Activated T-helper 1 cell treated with anti-CD3 and anti-CD28 coated beads, Interleukin-12 subunit alpha, Interleukin-12 subunit beta, Interleukin-2, Interleukin-4 antibody, amounts not matched to agents 30 ng/mL and 10 ng/mL and 1 ng/mL, durations not matched to agents 14 hours and 24 hours and 36 hours (primary cell): ENCODE measurements at regions not wholly inside any gene's neighbourhood (a gene's known extent, or its start where the extent isn't known, plus 50 kb on each side); places are given as distances from the start of the nearest gene placed in this dataset.
"Not testable (repeated sequence)": the region's sequence is repeated elsewhere in the genome, so short reads cannot be mapped to it uniquely, and the experiment has no call there.

ENCODE experiments used
- DNase-seq: peaks from one replicate; pipeline ENCODE4 v3.0.0; 2021; ENCODE audit warnings: low spot score
- H3K27ac Mint-ChIP-seq: one replicate; pipeline ENCODE4 v1.8.0; 2021; ENCODE audit warnings: mild to moderate bottlenecking, mixed read lengths
- H3K27me3 Mint-ChIP-seq: one replicate; pipeline ENCODE4 v1.8.0; 2022; ENCODE audit warnings: mild to moderate bottlenecking, moderate library complexity, mixed read lengths; ENCODE audit not compliant: insufficient read depth
- H3K36me3 Mint-ChIP-seq: one replicate; pipeline ENCODE4 v1.8.0; 2021; ENCODE audit warnings: low read depth, mixed read lengths
- H3K4me1 Mint-ChIP-seq: one replicate; pipeline ENCODE4 v1.8.0; 2021; ENCODE audit warnings: low read depth, mixed read lengths
- H3K4me3 Mint-ChIP-seq: one replicate; pipeline ENCODE4 v1.8.0; 2021; ENCODE audit warnings: mild to moderate bottlenecking, moderate library complexity, mixed read lengths
- H3K9me3 Mint-ChIP-seq: one replicate; pipeline ENCODE4 v1.8.0; 2021; ENCODE audit warnings: mixed read lengths
- intact Hi-C: fragments of 100-400 bp; cut with micrococcal nuclease; formaldehyde crosslinking; loops from one replicate; pipeline ENCODE4 v1.15.1; 2024

DNA sequence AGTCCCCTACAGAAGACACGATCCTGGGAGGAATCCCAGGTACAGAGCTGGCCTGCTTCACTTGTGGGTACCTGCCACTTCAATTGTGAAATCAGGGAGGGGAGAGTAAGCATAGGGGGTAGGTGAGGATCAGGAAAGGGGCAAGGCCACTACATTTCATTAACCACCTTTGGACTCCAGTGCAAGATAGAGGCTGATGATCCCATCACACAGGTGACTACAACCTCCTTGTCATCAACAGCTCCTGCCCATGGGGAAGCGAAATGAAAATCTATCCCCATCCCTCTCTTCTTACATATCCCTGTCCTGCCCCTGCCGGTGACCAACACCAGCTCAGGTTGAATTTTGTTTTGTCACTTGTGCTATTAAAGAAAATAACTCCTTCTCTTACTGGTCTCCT lies 64.7 kb upstream of the VPREB1 start:
- H3K27me3 Mint-ChIP-seq, result peaks cover 24% of the 10 kb centered on the region
- no peak overlapping the region for H3K4me3 Mint-ChIP-seq
- intact Hi-C loops, result no loop called here
- no peaks in the 10 kb centered on the region for H3K9me3 Mint-ChIP-seq
- no peak for DNase-seq
- H3K4me1 Mint-ChIP-seq, result no peaks in the 10 kb centered on the region
- H3K27ac Mint-ChIP-seq, result no peak overlapping the region
- no peaks in the 10 kb centered on the region for H3K36me3 Mint-ChIP-seq

DNA sequence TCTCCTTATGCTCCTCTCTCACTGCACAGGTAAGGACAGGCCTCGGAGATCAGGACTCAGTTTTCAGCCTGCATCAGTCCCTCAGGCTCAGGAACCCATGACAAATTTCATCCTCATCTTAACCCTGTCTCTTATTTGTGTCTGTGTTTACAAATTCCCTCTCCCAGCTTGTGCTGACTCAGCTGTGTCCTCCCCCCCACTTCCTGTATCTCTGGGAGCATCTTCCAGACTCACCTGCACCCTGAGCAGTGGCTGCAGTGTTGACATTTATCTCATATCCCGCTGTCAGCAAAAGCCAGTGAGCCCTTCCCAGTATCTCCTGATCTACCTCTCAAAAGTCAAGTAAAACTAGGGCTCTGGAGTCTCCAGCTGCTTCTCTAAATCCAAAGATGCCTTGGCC lies 65.6 kb upstream of the VPREB1 start:
- no peaks in the 10 kb centered on the region for H3K36me3 Mint-ChIP-seq
- DNase-seq, result no peak
- peaks cover 18% of the 10 kb centered on the region for H3K27me3 Mint-ChIP-seq
- no peaks in the 10 kb centered on the region for H3K4me1 Mint-ChIP-seq
- H3K27ac Mint-ChIP-seq, result no peak overlapping the region
- H3K9me3 Mint-ChIP-seq, result no peaks in the 10 kb centered on the region
- intact Hi-C loops, result no loop called here
- H3K4me3 Mint-ChIP-seq, result no peak overlapping the region

DNA sequence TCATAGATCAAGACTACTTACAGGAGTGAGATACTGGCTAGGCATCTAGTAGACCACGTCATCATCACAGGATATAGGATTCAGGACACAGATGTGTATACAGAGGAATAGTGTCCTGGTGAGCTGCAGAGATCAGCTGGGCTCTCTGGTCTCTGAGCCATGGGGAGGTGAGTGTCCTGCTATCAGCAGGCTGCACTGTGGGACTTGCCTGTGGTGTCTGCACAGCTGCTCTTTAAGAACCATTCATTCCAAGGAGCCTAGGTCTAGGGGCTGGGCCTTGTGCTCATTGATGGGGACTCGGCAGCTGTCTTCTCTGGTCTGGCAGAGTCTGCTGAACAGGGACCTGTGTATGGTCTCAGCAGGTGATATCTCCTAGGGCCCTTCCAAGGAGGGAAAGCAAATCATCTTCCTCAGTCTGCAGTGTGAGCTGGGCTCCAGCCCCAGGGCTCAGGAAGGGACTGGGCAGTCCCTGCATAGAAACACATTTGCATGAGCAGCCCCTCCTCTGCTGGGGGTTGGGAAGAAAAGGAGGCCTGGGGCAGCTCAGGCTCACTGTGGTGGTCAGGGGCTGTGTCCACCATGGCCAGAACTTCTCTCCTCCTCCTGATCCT lies 66.1 kb upstream of the VPREB1 start:
- Mint-ChIP-seq H3K27me3 (peaks cover 16% of the 10 kb centered on the region), H3K36me3 (no peaks in the 10 kb centered on the region), H3K4me1 (no peaks in the 10 kb centered on the region), H3K9me3 (no peaks in the 10 kb centered on the region), H3K4me3 (no peak overlapping the region), H3K27ac (no peak overlapping the region)
- intact Hi-C loops, result no loop called here
- no peak for DNase-seq

DNA sequence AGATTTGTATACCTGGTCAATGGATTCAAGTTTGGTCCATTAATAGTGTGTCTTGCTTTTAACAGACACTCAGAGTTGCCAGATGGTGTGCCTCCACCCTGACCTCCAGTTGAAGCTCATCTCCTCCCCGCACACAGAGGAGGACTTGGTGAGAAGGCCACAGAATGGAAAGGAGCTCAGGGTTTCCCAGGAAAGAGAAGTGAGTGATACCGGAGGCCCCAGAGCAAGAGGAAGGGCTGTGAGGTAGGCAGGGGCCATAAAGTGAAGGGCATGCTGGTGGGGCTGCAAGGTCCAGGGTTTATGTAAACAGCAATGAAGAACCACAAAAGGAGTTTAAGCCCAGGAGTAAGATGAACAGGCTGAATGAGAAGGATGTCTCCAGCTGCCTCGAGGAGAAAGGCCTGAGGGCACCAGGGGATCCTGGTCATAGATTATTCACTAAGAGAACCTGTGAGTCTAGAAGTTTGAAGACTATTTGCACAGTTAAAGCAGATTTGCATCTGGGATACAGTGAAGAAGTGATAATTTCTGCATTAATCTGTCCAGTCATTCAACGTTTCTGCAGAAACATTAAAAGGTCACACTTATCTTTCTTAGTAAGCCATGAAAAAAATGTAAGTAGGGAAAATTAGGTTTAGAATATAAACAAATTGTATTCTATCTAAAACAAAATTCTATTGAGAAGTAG lies 67.5 kb upstream of the VPREB1 start:
- Mint-ChIP-seq H3K27me3 (peaks cover 10% of the 10 kb centered on the region), H3K4me3 (no peak overlapping the region), H3K4me1 (no peaks in the 10 kb centered on the region), H3K9me3 (no peaks in the 10 kb centered on the region), H3K36me3 (no peaks in the 10 kb centered on the region), H3K27ac (no peak overlapping the region)
- no peak for DNase-seq
- intact Hi-C loops, result no loop called here

DNA sequence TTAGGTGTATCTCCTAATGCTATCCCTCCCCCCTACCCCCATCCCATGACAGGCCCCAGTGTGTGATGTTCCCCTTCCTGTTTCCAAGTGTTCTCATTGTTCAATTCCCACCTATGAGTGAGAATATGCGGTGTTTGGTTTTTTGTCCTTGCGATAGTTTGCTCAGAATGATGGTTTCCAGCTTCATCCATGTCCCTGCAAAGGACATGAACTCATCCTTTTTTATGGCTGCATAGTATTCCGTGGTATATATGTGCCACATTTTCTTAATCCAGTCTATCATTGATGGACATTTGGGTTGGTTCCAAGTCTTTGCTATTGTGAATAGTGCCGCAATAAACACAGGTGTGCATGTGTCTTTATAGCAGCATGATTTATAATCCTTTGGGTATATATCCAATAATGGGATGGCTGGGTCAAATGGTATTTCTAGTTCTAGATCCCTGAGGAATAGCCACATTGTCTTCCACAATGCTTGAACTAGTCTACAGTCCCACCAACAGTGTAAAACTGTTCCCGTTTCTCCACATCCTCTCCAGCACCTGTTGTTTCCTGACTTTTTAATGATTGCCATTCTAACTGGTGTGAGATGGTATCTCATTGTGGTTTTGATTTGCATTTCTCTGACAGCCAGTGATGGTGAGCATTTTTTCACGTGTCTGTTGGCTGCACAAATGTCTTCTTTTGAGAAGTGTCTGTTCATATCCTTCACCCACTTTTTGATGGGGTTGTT lies 71.5 kb upstream of the VPREB1 start:
- H3K9me3 Mint-ChIP-seq, H3K4me3 Mint-ChIP-seq, H3K27me3 Mint-ChIP-seq, H3K36me3 Mint-ChIP-seq, H3K27ac Mint-ChIP-seq, intact Hi-C loops, H3K4me1 Mint-ChIP-seq, DNase-seq: not testable (repeated sequence)

DNA sequence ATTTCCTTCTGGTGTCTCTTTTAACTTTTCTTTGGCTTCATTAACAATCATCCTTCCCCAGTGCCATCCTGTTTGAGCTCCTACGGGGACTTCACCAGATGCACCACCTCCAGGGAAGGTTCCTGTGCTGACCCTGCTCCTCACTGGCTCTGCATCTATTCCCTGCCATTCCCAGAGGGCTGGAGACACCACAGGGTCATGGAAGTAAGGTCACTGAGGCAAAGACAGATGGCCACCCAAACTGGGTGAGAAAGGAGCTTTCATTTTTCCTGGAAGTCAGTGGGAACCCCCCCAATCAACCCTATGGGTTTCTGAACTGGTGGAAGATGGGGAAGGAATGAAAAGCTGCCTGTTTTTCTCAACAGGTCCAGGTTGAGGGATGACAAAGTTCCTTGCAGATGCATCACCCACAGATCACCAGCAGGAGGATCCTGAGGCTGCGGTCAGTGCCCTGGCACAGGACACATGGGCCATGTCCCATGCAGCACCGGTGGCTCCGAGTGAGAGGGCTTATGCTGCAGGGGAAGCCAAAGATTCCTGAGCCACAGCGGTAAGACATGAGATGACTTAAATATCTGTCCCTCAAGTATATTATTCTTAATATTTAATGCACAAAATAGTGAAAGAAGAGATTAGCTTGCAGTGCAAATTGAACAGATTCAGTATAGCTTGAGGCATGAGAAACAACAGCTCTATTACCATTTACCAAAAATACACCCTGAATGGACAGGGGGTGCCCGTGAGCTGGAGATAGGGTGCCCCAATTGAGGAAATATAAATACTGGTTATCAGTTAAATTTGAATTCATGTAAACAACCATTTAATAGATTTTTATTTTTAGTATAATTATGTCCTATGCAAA lies 73.0 kb upstream of the VPREB1 start:
- intact Hi-C loops, result no loop called here
- H3K27me3 Mint-ChIP-seq, result no peaks in the 10 kb centered on the region
- H3K36me3 Mint-ChIP-seq, result no peaks in the 10 kb centered on the region

DNA sequence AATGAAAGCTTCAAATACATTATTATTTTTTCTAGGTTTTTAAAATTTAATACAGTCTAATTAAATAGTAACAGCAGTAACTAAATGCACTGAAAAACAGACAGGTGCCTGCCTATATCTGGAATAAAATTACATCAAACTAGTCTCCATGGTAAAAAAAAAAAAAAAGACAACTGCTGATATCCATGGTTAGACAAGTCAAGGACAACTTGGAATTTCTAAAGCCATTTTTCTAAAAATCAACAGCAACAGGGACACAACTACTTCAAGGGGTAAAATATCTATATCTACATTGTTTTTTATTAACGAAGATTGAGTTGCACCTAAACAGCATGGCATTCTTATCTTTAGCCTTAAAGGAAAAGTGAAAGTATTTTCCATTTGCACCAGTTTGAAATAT lies 74.7 kb upstream of the VPREB1 start:
- H3K9me3 Mint-ChIP-seq, result no peaks in the 10 kb centered on the region
- no peak for DNase-seq
- H3K36me3 Mint-ChIP-seq, result no peaks in the 10 kb centered on the region
- intact Hi-C loops, result no loop called here
- H3K27ac Mint-ChIP-seq, result no peak overlapping the region
- H3K4me3 Mint-ChIP-seq, result no peak overlapping the region
- H3K27me3 Mint-ChIP-seq, result no peaks in the 10 kb centered on the region
- peaks cover 9% of the 10 kb centered on the region for H3K4me1 Mint-ChIP-seq

More for the DNA sequence above, 73.0 kb upstream of the VPREB1 start:
- peaks cover 9% of the 10 kb centered on the region for H3K4me1 Mint-ChIP-seq
- H3K4me3 Mint-ChIP-seq, result no peak overlapping the region
- no peak for DNase-seq
- H3K9me3 Mint-ChIP-seq, result no peaks in the 10 kb centered on the region
- no peak overlapping the region for H3K27ac Mint-ChIP-seq

DNA sequence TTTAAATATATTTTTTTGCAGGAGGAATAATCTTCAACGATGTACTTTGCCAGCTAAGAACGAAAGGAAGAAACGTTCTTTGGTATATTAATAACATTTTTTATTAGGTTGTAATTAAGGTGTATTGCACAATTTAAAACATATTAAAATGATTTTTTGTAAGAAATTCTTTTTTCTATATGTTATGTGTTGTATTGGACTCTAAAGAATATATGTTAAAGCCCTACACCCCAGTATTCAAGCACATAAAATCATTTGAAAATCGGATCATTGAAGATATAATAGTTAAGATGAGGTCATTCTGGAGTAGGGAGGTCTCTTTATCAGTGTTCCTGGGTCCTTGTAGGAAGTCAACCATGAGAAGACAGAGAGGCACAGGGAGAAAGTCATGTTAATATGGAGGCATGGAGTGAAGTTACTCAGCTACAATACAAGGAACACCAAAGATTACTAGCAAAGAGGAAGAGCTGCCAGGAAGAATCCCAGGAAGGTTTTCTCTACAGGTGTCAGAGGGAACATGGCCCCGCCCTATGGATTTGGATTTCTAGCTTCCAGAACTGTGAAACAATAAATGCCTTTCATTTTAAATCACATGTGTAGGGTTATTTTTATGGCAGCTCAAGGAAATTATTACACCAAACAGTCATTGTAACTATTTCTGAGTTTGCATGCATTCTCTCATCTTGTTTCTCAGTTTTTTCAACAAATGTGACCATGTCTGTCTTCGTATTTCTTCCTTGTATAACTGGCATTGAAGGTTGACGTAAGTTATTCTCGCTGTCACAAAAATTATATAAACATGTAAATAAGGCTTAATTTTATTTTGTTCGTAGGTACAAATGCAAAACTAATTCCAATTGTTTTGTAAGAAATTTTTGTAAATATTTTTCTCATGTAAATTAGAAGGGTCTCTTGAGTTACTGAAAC lies 75.4 kb upstream of the VPREB1 start:
- H3K27me3 Mint-ChIP-seq, result peaks cover 3% of the 10 kb centered on the region
- H3K4me3 Mint-ChIP-seq, result no peak overlapping the region
- no peak for DNase-seq
- peaks cover 9% of the 10 kb centered on the region for H3K4me1 Mint-ChIP-seq
- H3K27ac Mint-ChIP-seq, result no peak overlapping the region
- intact Hi-C loops, result no loop called here
- H3K9me3 Mint-ChIP-seq, result no peaks in the 10 kb centered on the region
- H3K36me3 Mint-ChIP-seq, result no peaks in the 10 kb centered on the region

DNA sequence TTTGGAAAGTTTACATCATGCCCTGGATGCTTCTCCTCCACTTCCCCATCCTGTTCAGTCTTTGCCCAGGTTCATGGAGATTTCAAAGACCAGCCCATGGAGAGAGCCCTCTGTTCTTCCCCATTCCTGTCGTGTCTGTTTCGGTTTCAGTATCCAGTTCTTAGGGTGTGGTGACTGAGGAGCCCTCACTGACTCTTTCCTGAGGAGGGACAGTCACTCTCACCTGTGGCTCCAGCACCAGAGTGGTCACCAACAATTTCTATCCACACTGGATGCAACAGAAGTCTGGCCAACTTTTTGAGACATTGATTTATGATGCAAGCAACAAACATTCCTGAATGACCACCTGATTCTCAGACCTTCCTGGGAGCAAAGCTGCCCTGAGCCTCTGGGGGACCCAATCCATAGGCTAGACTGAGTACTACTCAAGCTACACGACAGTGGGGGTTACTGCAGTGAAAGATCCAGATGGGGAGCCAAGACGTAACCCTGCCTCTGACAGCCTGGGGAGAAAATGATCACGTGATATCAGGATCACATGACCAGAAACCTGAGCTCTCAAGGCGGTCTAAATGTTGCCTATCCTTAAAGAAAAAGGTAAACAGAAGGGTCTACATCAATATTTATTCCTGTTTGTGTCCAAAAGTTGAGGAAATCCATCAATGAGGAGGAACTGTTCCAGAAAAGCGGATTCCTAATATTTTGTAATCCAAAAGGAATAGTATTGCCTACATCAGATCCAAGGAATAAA lies 76.2 kb upstream of the VPREB1 start:
- H3K9me3 Mint-ChIP-seq, result no peaks in the 10 kb centered on the region

DNA sequence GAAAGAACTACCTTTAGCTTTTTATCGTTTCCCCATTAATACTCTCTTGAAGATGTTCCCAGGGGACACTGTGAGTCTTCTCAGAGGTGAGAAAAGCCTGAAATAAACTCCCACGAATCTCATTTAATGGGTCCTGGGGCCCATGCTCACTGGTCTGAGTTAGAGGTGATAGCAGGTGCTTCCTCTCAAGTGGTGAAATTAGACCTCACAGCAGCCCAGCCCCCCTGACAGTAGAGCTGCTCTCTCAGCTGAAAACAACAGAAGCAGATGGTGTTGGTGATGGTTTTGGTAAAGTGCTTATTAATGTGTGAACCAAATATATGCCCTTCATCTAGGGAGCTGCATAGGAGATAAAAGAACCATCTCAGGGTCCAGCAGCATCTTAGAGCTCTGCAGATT lies 76.8 kb upstream of the VPREB1 start:
- Mint-ChIP-seq H3K4me1 (peaks cover 9% of the 10 kb centered on the region), H3K36me3 (no peaks in the 10 kb centered on the region), H3K4me3 (no peak overlapping the region), H3K27ac (no peak overlapping the region), H3K9me3 (no peaks in the 10 kb centered on the region), H3K27me3 (peaks cover 6% of the 10 kb centered on the region)
- DNase-seq, result no peak
- intact Hi-C loops, result no loop called here

More for the DNA sequence above, 76.2 kb upstream of the VPREB1 start:
- Mint-ChIP-seq H3K27ac (no peak overlapping the region), H3K4me1 (peaks cover 9% of the 10 kb centered on the region), H3K27me3 (peaks cover 6% of the 10 kb centered on the region), H3K4me3 (no peak overlapping the region), H3K36me3 (no peaks in the 10 kb centered on the region)
- no peak for DNase-seq
- intact Hi-C loops, result no loop called here

DNA sequence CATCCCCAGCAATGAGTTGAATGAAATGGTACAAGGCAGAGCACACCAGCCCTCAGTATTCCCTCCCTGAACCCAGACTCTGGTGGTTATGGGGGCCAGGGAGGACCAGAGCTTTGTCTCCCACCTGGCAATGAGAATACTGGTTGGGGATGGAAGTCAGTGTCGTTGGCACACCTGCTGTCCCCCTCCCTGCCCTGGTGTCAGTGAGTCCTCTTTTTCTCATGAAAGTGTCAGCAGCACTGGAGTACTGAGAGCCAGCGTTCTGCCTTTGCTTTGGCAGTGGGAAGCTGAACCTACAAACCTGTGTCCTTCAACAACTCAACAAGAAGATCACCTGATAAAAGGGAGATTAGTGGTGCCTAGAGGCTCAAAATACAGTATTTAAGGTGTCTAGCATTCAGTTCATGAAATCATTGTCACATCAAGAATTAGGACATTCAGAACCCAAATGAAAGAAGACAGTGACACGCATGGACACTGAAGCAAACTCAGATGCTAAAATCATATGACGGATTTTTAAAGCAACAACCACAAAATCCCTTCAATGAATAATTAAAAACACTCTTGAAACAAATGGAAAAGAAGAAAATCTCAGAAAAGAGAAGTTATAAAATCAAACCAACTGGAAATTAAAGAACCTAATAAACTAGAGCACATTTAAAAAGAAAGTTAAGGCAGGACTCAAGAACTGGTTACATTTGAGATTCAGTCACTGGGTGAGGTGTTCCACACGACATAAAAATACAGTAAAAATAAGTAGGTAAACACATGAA lies 77.5 kb upstream of the VPREB1 start:
- Mint-ChIP-seq H3K4me1 (peaks cover 9% of the 10 kb centered on the region), H3K36me3 (no peaks in the 10 kb centered on the region), H3K27me3 (peaks cover 8% of the 10 kb centered on the region), H3K27ac (no peak overlapping the region), H3K9me3 (no peaks in the 10 kb centered on the region), H3K4me3 (no peak overlapping the region)
- intact Hi-C loops, result no loop called here
- no peak for DNase-seq
